ENCODE measurements at regions not wholly inside any gene's neighbourhood (a gene's known extent, or its start where the extent isn't known, plus 50 kb on each side); places are given as distances from the start of the nearest gene placed in this dataset.

DNA sequence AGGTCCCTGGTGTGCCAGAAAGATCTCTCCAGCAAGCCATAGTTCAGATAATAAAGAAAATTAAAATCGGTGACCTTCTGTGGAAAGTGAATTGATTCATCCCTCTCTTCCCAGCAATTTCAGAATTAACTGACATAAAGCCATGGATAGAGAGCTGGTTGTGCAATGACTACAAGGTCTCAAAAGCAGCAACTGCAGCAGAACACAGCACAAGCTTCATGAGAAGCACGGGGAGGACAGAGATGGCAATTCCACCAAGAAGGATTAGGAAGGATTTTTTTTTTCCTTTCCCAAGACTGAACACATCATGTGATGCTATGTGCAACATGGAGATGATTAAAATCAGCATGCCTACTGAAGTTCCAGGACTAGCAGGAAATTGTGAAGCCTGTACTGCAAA, 154.9 kb upstream of the PLEKHG7 start:
- H4K20me1 ChIP-seq (ENCODE audit: insufficient read depth): no peaks in the 10 kb centered on the region
- intact Hi-C loops (cut with micrococcal nuclease): no loop called here

More for the DNA sequence above, 154.9 kb upstream of the PLEKHG7 start:
- Histone ChIP-seq H3K9ac (ENCODE audit: low read length) (no peak overlapping the region), H3K36me3 (ENCODE audit: control insufficient read depth in 1 of 2, insufficient read depth in 2 of 2, low read length in 2 of 2) (no peaks in the 10 kb centered on the region), H3K9me2 (ENCODE audit: insufficient read depth) (no peaks in the 10 kb centered on the region), H3K4me3 (replicated peaks in 1 of 2; ENCODE audit: low read depth in 1 of 2, low read length in 2 of 2) (no peak overlapping the region), H3K79me2 (ENCODE audit: insufficient read depth, low read length) (no peaks in the 10 kb centered on the region), H3K27me3 (ENCODE audit: insufficient read depth, low read length) (no peaks in the 10 kb centered on the region), H3K4me2 (ENCODE audit: low read length) (no peak overlapping the region), H3K4me1 (ENCODE audit: control insufficient read depth in 1 of 2, insufficient read depth in 2 of 2, low read length in 2 of 2) (peaks cover 0 to 20% of the 10 kb centered on the region in 2 experiments; a peak in 2 of 4 replicates), H2AFZ (ENCODE audit: low read depth, low read length, poor library complexity, severe bottlenecking) (no peak overlapping the region), H3K9me3 (ENCODE audit: control insufficient read depth in 1 of 2, insufficient read depth in 1 of 2, low read depth in 1 of 2, low read length in 2 of 2) (no peaks in the 10 kb centered on the region), H3K27ac (ENCODE audit: low read depth, low read length) (no peak overlapping the region)
- CTCF ChIA-PET: no interaction called here
- no peak for TF ChIP-seq JUND (IDR thresholded peaks at IDR 0.05)
- no peak for TF ChIP-seq CBX3 (IDR thresholded peaks at IDR 0.05; ENCODE audit: low read depth)
- TF ChIP-seq FOSL1 (IDR thresholded peaks at IDR 0.05; ENCODE audit: low read depth): no peak
- no peak for TF ChIP-seq YY1 (IDR thresholded peaks at IDR 0.05; ENCODE audit: extremely low read depth, insufficient replicate concordance, low read depth, low read length)
- TF ChIP-seq, protein P1, sequence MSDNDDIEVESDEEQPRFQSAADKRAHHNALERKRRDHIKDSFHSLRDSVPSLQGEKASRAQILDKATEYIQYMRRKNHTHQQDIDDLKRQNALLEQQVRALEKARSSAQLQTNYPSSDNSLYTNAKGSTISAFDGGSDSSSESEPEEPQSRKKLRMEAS (IDR thresholded peaks at IDR 0.05): no peak
- no peak for TF ChIP-seq SRF (IDR thresholded peaks at IDR 0.05; ENCODE audit: low read depth)
- TF ChIP-seq SIN3A (IDR thresholded peaks at IDR 0.05; ENCODE audit: low read depth): no peak
- no peak for TF ChIP-seq POLR2A (IDR thresholded peaks at IDR 0.05; ENCODE audit: borderline replicate concordance, extremely low read depth, insufficient read depth, insufficient read length)
- no peak for TF ChIP-seq ZFX (IDR thresholded peaks at IDR 0.05)
- TF ChIP-seq SP1 (IDR thresholded peaks at IDR 0.05; ENCODE audit: low read depth): no peak
- TF ChIP-seq CEBPB (IDR thresholded peaks at IDR 0.05; ENCODE audit: low read depth): no peak
- TF ChIP-seq ZNF274 (IDR thresholded peaks at IDR 0.05; ENCODE audit: low read depth, low read length): no peak
- no peak for TF ChIP-seq EGR1 (IDR thresholded peaks at IDR 0.05; ENCODE audit: low read depth)
- TF ChIP-seq EZH2 (IDR thresholded peaks at IDR 0.05): no peak
- TF ChIP-seq EZH2phosphoT487 (IDR thresholded peaks at IDR 0.05; ENCODE audit: borderline replicate concordance): no peak
- TF ChIP-seq, protein P2, sequence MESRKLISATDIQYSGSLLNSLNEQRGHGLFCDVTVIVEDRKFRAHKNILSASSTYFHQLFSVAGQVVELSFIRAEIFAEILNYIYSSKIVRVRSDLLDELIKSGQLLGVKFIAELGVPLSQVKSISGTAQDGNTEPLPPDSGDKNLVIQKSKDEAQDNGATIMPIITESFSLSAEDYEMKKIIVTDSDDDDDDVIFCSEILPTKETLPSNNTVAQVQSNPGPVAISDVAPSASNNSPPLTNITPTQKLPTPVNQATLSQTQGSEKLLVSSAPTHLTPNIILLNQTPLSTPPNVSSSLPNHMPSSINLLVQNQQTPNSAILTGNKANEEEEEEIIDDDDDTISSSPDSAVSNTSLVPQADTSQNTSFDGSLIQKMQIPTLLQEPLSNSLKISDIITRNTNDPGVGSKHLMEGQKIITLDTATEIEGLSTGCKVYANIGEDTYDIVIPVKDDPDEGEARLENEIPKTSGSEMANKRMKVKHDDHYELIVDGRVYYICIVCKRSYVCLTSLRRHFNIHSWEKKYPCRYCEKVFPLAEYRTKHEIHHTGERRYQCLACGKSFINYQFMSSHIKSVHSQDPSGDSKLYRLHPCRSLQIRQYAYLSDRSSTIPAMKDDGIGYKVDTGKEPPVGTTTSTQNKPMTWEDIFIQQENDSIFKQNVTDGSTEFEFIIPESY (IDR thresholded peaks at IDR 0.05; ENCODE audit: extremely low read depth, insufficient replicate concordance, low read length): no peak
- no peak for TF ChIP-seq TCF7L2 (IDR thresholded peaks at IDR 0.05; ENCODE audit: borderline replicate concordance, extremely low read depth, insufficient read depth, insufficient read length)
- TF ChIP-seq, protein P3, sequence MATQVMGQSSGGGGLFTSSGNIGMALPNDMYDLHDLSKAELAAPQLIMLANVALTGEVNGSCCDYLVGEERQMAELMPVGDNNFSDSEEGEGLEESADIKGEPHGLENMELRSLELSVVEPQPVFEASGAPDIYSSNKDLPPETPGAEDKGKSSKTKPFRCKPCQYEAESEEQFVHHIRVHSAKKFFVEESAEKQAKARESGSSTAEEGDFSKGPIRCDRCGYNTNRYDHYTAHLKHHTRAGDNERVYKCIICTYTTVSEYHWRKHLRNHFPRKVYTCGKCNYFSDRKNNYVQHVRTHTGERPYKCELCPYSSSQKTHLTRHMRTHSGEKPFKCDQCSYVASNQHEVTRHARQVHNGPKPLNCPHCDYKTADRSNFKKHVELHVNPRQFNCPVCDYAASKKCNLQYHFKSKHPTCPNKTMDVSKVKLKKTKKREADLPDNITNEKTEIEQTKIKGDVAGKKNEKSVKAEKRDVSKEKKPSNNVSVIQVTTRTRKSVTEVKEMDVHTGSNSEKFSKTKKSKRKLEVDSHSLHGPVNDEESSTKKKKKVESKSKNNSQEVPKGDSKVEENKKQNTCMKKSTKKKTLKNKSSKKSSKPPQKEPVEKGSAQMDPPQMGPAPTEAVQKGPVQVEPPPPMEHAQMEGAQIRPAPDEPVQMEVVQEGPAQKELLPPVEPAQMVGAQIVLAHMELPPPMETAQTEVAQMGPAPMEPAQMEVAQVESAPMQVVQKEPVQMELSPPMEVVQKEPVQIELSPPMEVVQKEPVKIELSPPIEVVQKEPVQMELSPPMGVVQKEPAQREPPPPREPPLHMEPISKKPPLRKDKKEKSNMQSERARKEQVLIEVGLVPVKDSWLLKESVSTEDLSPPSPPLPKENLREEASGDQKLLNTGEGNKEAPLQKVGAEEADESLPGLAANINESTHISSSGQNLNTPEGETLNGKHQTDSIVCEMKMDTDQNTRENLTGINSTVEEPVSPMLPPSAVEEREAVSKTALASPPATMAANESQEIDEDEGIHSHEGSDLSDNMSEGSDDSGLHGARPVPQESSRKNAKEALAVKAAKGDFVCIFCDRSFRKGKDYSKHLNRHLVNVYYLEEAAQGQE (IDR thresholded peaks at IDR 0.05; ENCODE audit: low read depth): no peak
- TF ChIP-seq, protein P4, sequence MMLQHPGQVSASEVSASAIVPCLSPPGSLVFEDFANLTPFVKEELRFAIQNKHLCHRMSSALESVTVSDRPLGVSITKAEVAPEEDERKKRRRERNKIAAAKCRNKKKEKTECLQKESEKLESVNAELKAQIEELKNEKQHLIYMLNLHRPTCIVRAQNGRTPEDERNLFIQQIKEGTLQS (IDR thresholded peaks at IDR 0.05): no peak
- TF ChIP-seq ELF1 (IDR thresholded peaks at IDR 0.05; ENCODE audit: borderline replicate concordance, low read depth): no peak
- no peak for DNase-seq (ENCODE audit: low read depth, low spot score)
- RAD21 ChIA-PET (ENCODE audit: low non-redundant PET in 1 of 2, low total read pairs in 2 of 2, uncharacterized antibody in 2 of 2, unreplicated experiment in 2 of 2): no interaction called here
- POLR2A ChIA-PET: no interaction called here
- BruUV-seq (replicated peaks): no TSS peak
- no peak for ATAC-seq

Data from HCT116 (cell line).